Activated naive CD8-positive, alpha-beta T cell treated with anti-CD3 and anti-CD28 coated beads, Interleukin-2, amount 50 U/mL, for 16 hours (primary cell): ENCODE measurements at regions not wholly inside any gene's neighbourhood (a gene's known extent, or its start where the extent isn't known, plus 50 kb on each side); places are given as distances from the start of the nearest gene placed in this dataset.
"Not testable (repeated sequence)": the region's sequence is repeated elsewhere in the genome, so short reads cannot be mapped to it uniquely, and the experiment has no call there.

ENCODE experiments used
- DNase-seq: peaks from one replicate; pipeline ENCODE4 v3.0.0-alpha.2; 2020; ENCODE audit warnings: low read depth, low spot score

GRCh38 chr1:221884821-221885220 is 142.9 kb upstream of the DUSP10 start:
- no peak for DNase-seq

GRCh38 chr1:221881805-221882581 is 140.1 kb upstream of the DUSP10 start:
- no peak for DNase-seq

GRCh38 chr1:221880182-221880581 is 138.3 kb upstream of the DUSP10 start:
- no peak for DNase-seq

- DNase-seq = no peak
Observed at GRCh38 chr1:221878134-221878533, 136.2 kb upstream of the DUSP10 start.

GRCh38 chr1:221877311-221877710 is 135.4 kb upstream of the DUSP10 start:
- no peak for DNase-seq

GRCh38 chr1:221875004-221875330 is 133.1 kb upstream of the DUSP10 start:
- DNase-seq = no peak

GRCh38 chr1:221874285-221875003 is 132.6 kb upstream of the DUSP10 start:
- DNase-seq = no peak

- DNase-seq = no peak
Observed at GRCh38 chr1:221873673-221874072, 131.8 kb upstream of the DUSP10 start.

- DNase-seq = no peak
Observed at GRCh38 chr1:221871056-221871455, 129.2 kb upstream of the DUSP10 start.

GRCh38 chr1:221869779-221870178 is 127.9 kb upstream of the DUSP10 start:
- DNase-seq = no peak

GRCh38 chr1:221868593-221869303 is 126.9 kb upstream of the DUSP10 start:
- DNase-seq = no peak

GRCh38 chr1:221867003-221867402 is 125.1 kb upstream of the DUSP10 start:
- DNase-seq = no peak

- DNase-seq = no peak
Observed at GRCh38 chr1:221865808-221866207, 123.9 kb upstream of the DUSP10 start.

- DNase-seq = no peak
Observed at GRCh38 chr1:221863635-221864034, 121.7 kb upstream of the DUSP10 start.

- no peak for DNase-seq
Observed at GRCh38 chr1:221862971-221863370, 121.1 kb upstream of the DUSP10 start.

GRCh38 chr1:221858818-221859611 is 117.1 kb upstream of the DUSP10 start:
- DNase-seq = no peak

GRCh38 chr1:221857094-221857444 is 115.2 kb upstream of the DUSP10 start:
- DNase-seq = not testable (repeated sequence)

GRCh38 chr1:221856228-221857093 is 114.6 kb upstream of the DUSP10 start:
- DNase-seq = no peak

- DNase-seq = no peak
Observed at GRCh38 chr1:221855156-221855555, 113.3 kb upstream of the DUSP10 start.

GRCh38 chr1:221851336-221851735 is 109.4 kb upstream of the DUSP10 start:
- no peak for DNase-seq
